ENCODE measurements at regions not wholly inside any gene's neighbourhood (a gene's known extent, or its start where the extent isn't known, plus 50 kb on each side); places are given as distances from the start of the nearest gene placed in this dataset.

GRCh38 chr16:65621640-65622039 lies 499.8 kb upstream of the CDH11 start:
- intact Hi-C loops (cut with DNase I; ENCODE audit: low total_unique reads): no loop called here
- Histone ChIP-seq H3K9me3 (no peaks in the 10 kb centered on the region), H3K4me1 (no peaks in the 10 kb centered on the region), H3K27ac (no peak overlapping the region), H3K36me3 (no peaks in the 10 kb centered on the region), H3K4me3 (no peak overlapping the region), H3K27me3 (no peaks in the 10 kb centered on the region)
- DNase-seq (ENCODE audit: low spot score in 2 of 2): no peak
- TF ChIP-seq POLR2A (IDR thresholded peaks at IDR 0.05) (no peak), CTCF (IDR thresholded peaks at IDR 0.05) (no peak), POLR2AphosphoS5 (IDR thresholded peaks at IDR 0.05) (no peak)

GRCh38 chr16:65619606-65620005 lies 497.7 kb upstream of the CDH11 start:
- no peaks in the 10 kb centered on the region for H3K27me3 ChIP-seq
- no peaks in the 10 kb centered on the region for H3K36me3 ChIP-seq
- no peak overlapping the region for H3K27ac ChIP-seq
- no peak for DNase-seq (ENCODE audit: low spot score in 2 of 2)
- TF ChIP-seq POLR2AphosphoS5 (IDR thresholded peaks at IDR 0.05) (no peak), CTCF (IDR thresholded peaks at IDR 0.05) (no peak), POLR2A (IDR thresholded peaks at IDR 0.05) (no peak)
- intact Hi-C loops (cut with DNase I; ENCODE audit: low total_unique reads): no loop called here
- no peak overlapping the region for H3K4me3 ChIP-seq
- H3K4me1 ChIP-seq: no peaks in the 10 kb centered on the region
- no peaks in the 10 kb centered on the region for H3K9me3 ChIP-seq

GRCh38 chr16:65618931-65619330 lies 497.1 kb upstream of the CDH11 start:
- no peak for DNase-seq (ENCODE audit: low spot score in 2 of 2)
- H3K9me3 ChIP-seq: no peaks in the 10 kb centered on the region
- no peaks in the 10 kb centered on the region for H3K27me3 ChIP-seq
- H3K36me3 ChIP-seq: no peaks in the 10 kb centered on the region
- intact Hi-C loops (cut with DNase I; ENCODE audit: low total_unique reads): no loop called here
- H3K4me1 ChIP-seq: no peaks in the 10 kb centered on the region
- H3K27ac ChIP-seq: no peak overlapping the region
- no peak overlapping the region for H3K4me3 ChIP-seq
- no peak for TF ChIP-seq POLR2A (IDR thresholded peaks at IDR 0.05)
- no peak for TF ChIP-seq CTCF (IDR thresholded peaks at IDR 0.05)
- TF ChIP-seq POLR2AphosphoS5 (IDR thresholded peaks at IDR 0.05): no peak

GRCh38 chr16:65618333-65618732 lies 496.5 kb upstream of the CDH11 start:
- H3K27ac ChIP-seq: no peak overlapping the region
- no peaks in the 10 kb centered on the region for H3K4me1 ChIP-seq
- intact Hi-C loops (cut with DNase I; ENCODE audit: low total_unique reads): no loop called here
- DNase-seq (ENCODE audit: low spot score in 2 of 2): no peak
- no peaks in the 10 kb centered on the region for H3K36me3 ChIP-seq
- H3K4me3 ChIP-seq: no peak overlapping the region
- TF ChIP-seq CTCF (IDR thresholded peaks at IDR 0.05): no peak
- H3K27me3 ChIP-seq: no peaks in the 10 kb centered on the region
- no peaks in the 10 kb centered on the region for H3K9me3 ChIP-seq

- no peak overlapping the region for H3K4me3 ChIP-seq
- no peaks in the 10 kb centered on the region for H3K4me1 ChIP-seq
- TF ChIP-seq POLR2A (IDR thresholded peaks at IDR 0.05): no peak
- TF ChIP-seq POLR2AphosphoS5 (IDR thresholded peaks at IDR 0.05): no peak
- TF ChIP-seq CTCF (IDR thresholded peaks at IDR 0.05): no peak
- intact Hi-C loops (cut with DNase I; ENCODE audit: low total_unique reads): no loop called here
- H3K27ac ChIP-seq: no peak overlapping the region
- no peaks in the 10 kb centered on the region for H3K27me3 ChIP-seq
- DNase-seq (ENCODE audit: low spot score in 2 of 2): no peak
- H3K36me3 ChIP-seq: no peaks in the 10 kb centered on the region
- no peaks in the 10 kb centered on the region for H3K9me3 ChIP-seq
Measured at GRCh38 chr16:65617421-65617820, 495.6 kb upstream of the CDH11 start.

Measured in breast epithelium (tissue), 4 donors.